OCI-LY7 (cell line): ENCODE measurements at regions not wholly inside any gene's neighbourhood (a gene's known extent, or its start where the extent isn't known, plus 50 kb on each side); places are given as distances from the start of the nearest gene placed in this dataset.

Source experiments
- BruUV-seq: library from RNA; stranded (reverse); fragments of 400-500 nt; replicated peaks from 2 replicates; lab custom pipeline; 2021; lab: Mats Ljungman, UMichigan
- CTCF ChIA-PET: fragments of 300-600 bp; sonication (Branson Sonifier 250); formaldehyde crosslinking; loops from one replicate; lab custom pipeline; 2022; ENCODE audit warnings: antibody characterized with exemption; ENCODE audit not compliant: unreplicated experiment; lab: Charles Lee
- POLR2A ChIA-PET: fragments of 300-600 bp; sonication (Branson Sonifier 250); formaldehyde crosslinking; loops from one replicate; lab custom pipeline; 2022; ENCODE audit warnings: antibody characterized with exemption; lab: Charles Lee
- DNase-seq: peaks from one replicate; pipeline ENCODE4 v3.0.0-alpha.2; 2015; ENCODE audit warnings: low spot score
- H2AFZ ChIP-seq: fragments of 200-600 bp; sonication (generic), shearing (Covaris generic); 2 replicates; pipeline ENCODE4 v1.6.1; 2014; ENCODE audit warnings: mild to moderate bottlenecking, antibody characterized with exemption, low read length, moderate library complexity
- H3K27ac ChIP-seq: fragments of 200-600 bp; sonication (generic); 2 replicates; pipeline ENCODE4 v1.5.1; 2014; ENCODE audit warnings: mixed run types, low read depth, mild to moderate bottlenecking, moderate library complexity, low read length, inconsistent platforms; ENCODE audit not compliant: poor library complexity, severe bottlenecking
- H3K36me3 ChIP-seq: fragments of 200-600 bp; sonication (generic); 2 replicates; pipeline ENCODE4 v1.6.1; 2014; ENCODE audit warnings: mild to moderate bottlenecking, antibody characterized with exemption, low read length, moderate library complexity, mixed read lengths; ENCODE audit not compliant: insufficient read depth
- H3K4me1 ChIP-seq: fragments of 200-600 bp; sonication (generic); 2 replicates; pipeline ENCODE4 v1.5.1; 2014; ENCODE audit warnings: mild to moderate bottlenecking, low read length; ENCODE audit not compliant: insufficient read depth, poor library complexity, severe bottlenecking
- H3K4me2 ChIP-seq: fragments of 200-600 bp; sonication (generic); 2 replicates; pipeline ENCODE4 v1.6.1; 2014; ENCODE audit warnings: mild to moderate bottlenecking, low read length
- H3K4me3 ChIP-seq: fragments of 200-600 bp; sonication (generic); 2 replicates; pipeline ENCODE4 v1.5.1; 2014; ENCODE audit warnings: mild to moderate bottlenecking, low read depth, low read length; ENCODE audit not compliant: poor library complexity, severe bottlenecking
- H3K79me2 ChIP-seq: fragments of 200-600 bp; sonication (generic); 2 replicates; pipeline ENCODE4 v1.6.1; 2016; ENCODE audit warnings: low read depth, mild to moderate bottlenecking, low read length, moderate library complexity, mixed read lengths; ENCODE audit not compliant: insufficient read depth
- H3K9me2 ChIP-seq: fragments of 200-600 bp; sonication (generic); 2 replicates; pipeline ENCODE4 v1.6.1; 2016; ENCODE audit warnings: mild to moderate bottlenecking, low read length, mixed read lengths; ENCODE audit not compliant: insufficient read depth
- H3K9me3 ChIP-seq: fragments of 200-600 bp; sonication (generic); 2 replicates; pipeline ENCODE4 v1.6.1; 2014; ENCODE audit warnings: mild to moderate bottlenecking, mixed run types, low read length, mixed read lengths
- H4K20me1 ChIP-seq: fragments of 200-600 bp; sonication (generic); 2 replicates; pipeline ENCODE4 v1.6.1; 2014; ENCODE audit warnings: mild to moderate bottlenecking, antibody characterized with exemption, low read length, moderate library complexity, mixed read lengths; ENCODE audit not compliant: insufficient read depth
- EZH2phosphoT487 ChIP-seq: fragments of 200-600 bp; sonication (generic); IDR thresholded peaks from 2 replicates; pipeline ENCODE4 v1.6.1; 2018; ENCODE audit warnings: low read depth, borderline replicate concordance, mild to moderate bottlenecking, mixed run types, antibody characterized with exemption, low read length, moderate library complexity, mixed read lengths
- intact Hi-C: fragments of 100-400 bp; cut with micrococcal nuclease; formaldehyde crosslinking; loops from one replicate; pipeline ENCODE4 v1.10.0; 2022; ENCODE audit not compliant: unreplicated experiment
- TF ChIP-seq, protein P1 (sequence below): fragments of 200-600 bp; sonication (generic); conservative IDR thresholded peaks from 2 replicates; pipeline ENCODE4 v1.5.1; 2014; ENCODE audit warnings: mild to moderate bottlenecking, antibody characterized with exemption, low read length, moderate library complexity, mixed read lengths

DNA sequence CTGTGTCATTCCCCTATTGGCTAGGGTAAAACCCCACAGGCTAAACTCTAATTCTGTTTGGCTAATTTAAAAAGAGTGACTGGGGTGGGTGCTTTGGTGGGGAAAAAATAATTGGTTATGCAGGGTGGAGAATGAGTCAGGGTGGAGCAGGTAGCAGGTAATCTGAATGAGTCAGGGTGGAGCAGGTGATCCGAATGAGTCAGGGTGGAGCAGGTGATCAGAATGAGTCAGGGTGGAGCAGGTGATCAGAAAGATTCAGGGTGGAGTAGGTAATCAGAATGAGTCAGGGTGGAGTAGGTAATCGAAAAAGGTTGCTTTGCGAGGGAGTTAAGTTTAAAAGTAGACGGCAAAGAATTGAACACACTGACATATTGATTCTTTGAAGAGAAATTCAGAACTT is 1218.8 kb upstream of the ATXN8OS start:
- Histone ChIP-seq H2AFZ (no peak overlapping the region), H3K36me3 (no peaks in the 10 kb centered on the region), H3K27ac (no peak overlapping the region), H3K4me3 (no peak overlapping the region), H3K9me2 (no peaks in the 10 kb centered on the region), H3K4me2 (no peak overlapping the region), H3K9me3 (no peaks in the 10 kb centered on the region), H3K4me1 (no peaks in the 10 kb centered on the region), H4K20me1 (no peaks in the 10 kb centered on the region), H3K79me2 (no peaks in the 10 kb centered on the region)
- CTCF ChIA-PET, result no interaction called here
- intact Hi-C loops, result no loop called here
- no peak for DNase-seq
- POLR2A ChIA-PET, result no interaction called here
- TF ChIP-seq EZH2phosphoT487, result no peak
- TF ChIP-seq, protein P1, sequence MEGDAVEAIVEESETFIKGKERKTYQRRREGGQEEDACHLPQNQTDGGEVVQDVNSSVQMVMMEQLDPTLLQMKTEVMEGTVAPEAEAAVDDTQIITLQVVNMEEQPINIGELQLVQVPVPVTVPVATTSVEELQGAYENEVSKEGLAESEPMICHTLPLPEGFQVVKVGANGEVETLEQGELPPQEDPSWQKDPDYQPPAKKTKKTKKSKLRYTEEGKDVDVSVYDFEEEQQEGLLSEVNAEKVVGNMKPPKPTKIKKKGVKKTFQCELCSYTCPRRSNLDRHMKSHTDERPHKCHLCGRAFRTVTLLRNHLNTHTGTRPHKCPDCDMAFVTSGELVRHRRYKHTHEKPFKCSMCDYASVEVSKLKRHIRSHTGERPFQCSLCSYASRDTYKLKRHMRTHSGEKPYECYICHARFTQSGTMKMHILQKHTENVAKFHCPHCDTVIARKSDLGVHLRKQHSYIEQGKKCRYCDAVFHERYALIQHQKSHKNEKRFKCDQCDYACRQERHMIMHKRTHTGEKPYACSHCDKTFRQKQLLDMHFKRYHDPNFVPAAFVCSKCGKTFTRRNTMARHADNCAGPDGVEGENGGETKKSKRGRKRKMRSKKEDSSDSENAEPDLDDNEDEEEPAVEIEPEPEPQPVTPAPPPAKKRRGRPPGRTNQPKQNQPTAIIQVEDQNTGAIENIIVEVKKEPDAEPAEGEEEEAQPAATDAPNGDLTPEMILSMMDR, result no peak
- no TSS peak for BruUV-seq

DNA sequence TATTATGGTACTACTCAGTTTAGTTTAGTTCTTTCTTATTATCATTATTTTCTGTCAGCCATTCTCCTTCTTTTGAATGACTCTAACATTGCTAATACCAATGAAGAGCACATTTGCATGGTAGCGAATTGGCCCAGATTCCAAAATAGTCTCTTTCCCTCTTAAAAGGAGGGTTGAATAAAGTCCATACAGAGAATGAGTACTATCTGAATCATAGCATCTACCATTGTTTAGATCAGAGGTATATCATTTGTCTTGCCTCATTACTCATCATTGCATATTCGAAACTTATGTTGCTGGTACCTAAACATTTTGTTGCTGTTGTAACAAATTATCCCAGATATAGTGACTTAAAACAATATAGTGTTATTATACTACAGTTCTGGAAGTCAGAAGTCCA is 1235.3 kb upstream of the ATXN8OS start:
- H3K4me3 ChIP-seq, result no peak overlapping the region
- H3K4me2 ChIP-seq, result no peak overlapping the region
- ChIA-PET POLR2A (no interaction called here), CTCF (no interaction called here)
- no peaks in the 10 kb centered on the region for H3K79me2 ChIP-seq
- no TSS peak for BruUV-seq
- H2AFZ ChIP-seq, result no peak overlapping the region
- intact Hi-C loops, result no loop called here
- TF ChIP-seq, protein P1, result no peak
- no peak for TF ChIP-seq EZH2phosphoT487
- no peaks in the 10 kb centered on the region for H3K36me3 ChIP-seq
- H3K9me2 ChIP-seq, result no peaks in the 10 kb centered on the region
- H3K27ac ChIP-seq, result no peak overlapping the region
- no peaks in the 10 kb centered on the region for H4K20me1 ChIP-seq
- no peak for DNase-seq
- no peaks in the 10 kb centered on the region for H3K9me3 ChIP-seq
- no peaks in the 10 kb centered on the region for H3K4me1 ChIP-seq

DNA sequence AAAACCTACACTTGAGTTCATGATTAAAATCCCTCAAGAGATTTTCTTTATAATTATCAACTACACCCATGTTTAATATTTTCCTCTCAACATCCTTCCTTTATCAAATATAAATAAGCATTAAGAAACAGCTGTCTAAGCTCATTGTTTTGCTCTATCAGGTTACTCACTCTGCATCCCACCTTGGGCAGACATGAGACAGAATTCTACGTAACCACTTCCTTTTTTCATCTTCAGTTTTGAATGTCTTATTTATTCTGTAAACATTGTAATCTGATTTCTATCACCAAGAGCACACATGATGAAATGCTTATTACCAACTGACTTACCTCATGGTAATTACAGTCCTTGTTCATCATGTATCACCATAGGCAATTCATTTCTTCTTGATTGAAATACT is 1256.6 kb upstream of the ATXN8OS start:
- DNase-seq, result no peak
- Histone ChIP-seq H3K27ac (no peak overlapping the region), H3K4me2 (no peak overlapping the region), H4K20me1 (no peaks in the 10 kb centered on the region), H3K4me3 (no peak overlapping the region), H2AFZ (no peak overlapping the region), H3K36me3 (no peaks in the 10 kb centered on the region), H3K4me1 (no peaks in the 10 kb centered on the region), H3K9me3 (no peaks in the 10 kb centered on the region), H3K79me2 (no peaks in the 10 kb centered on the region), H3K9me2 (no peaks in the 10 kb centered on the region)
- BruUV-seq, result no TSS peak
- ChIA-PET POLR2A (no interaction called here), CTCF (no interaction called here)
- intact Hi-C loops, result no loop called here
- TF ChIP-seq EZH2phosphoT487, result no peak
- TF ChIP-seq, protein P1, result no peak
